Stimulated activated CD4-positive, alpha-beta T cell treated with anti-CD3 and anti-CD28 coated beads, Interleukin-12 subunit alpha, Interleukin-12 subunit beta, amount 100 ng/mL, for 48 hours (primary cell): ENCODE measurements at regions not wholly inside any gene's neighbourhood (a gene's known extent, or its start where the extent isn't known, plus 50 kb on each side); places are given as distances from the start of the nearest gene placed in this dataset.
"Not testable (repeated sequence)": the region's sequence is repeated elsewhere in the genome, so short reads cannot be mapped to it uniquely, and the experiment has no call there.

ENCODE experiments used
- DNase-seq, 3 donors: peaks; one replicate each; pipeline ENCODE4 v3.0.0-alpha.2; 2020; ENCODE audit warnings: low read depth in 2 of 3, low spot score in 1 of 3

GRCh38 chr2:53493210-53493609, 274.4 kb upstream of the CHAC2 start:
- no peak for DNase-seq

GRCh38 chr2:53490659-53491058, 276.9 kb upstream of the CHAC2 start:
- DNase-seq: no peak

GRCh38 chr2:53486185-53486899, 281.3 kb upstream of the CHAC2 start:
- DNase-seq: not testable (repeated sequence)

DNA sequence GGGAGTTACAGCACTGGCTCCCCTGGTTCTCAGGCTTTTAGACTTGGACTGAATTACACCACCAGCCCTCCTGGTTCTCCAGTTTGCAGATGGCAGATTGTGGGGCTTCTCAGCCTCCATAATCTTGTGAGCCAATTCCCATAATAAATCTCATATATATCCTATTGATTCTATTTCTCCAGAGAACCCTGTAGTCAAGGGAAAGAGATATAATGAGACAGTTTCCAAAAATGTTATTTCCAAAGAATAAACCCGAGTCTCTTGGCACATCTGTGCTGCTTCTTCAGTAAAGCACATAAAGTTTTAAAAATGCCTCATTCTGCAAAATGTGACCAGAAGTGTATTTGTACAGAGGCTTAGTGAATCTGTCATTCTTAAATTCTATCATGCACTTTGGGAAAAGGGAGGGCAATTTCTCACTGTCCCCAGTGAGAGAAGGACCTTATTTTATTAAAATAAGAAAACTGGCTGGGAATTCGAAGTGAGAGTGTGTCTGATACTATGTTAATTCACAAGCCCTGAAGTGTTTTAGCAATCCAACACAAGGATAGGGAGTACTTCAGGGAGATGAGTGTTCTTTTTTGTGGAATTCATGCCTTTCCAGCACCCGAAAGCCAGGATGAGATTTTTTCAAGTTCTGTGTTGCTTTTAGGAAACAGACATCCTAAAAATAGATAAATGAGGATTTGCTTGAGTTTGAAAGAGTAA, 282.4 kb upstream of the CHAC2 start:
- no peak for DNase-seq

DNA sequence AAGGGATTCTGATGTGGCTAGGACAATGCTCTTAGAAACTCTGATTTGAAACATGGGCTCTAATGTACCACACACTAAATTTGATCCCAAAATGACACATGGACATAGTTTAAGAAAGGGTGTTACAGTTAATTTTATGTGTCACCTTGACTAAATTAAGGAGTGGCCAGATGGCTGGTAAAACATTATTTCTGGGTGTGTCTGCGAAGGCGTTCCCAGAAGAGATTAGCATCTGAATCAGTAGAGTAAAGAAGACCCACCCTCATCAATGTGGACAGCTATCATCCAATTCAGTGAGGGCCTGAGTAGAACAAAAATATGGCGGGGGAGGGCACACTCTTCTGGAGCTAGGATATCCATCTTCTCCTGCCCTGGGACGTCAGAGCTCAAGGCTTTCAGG, 283.1 kb upstream of the CHAC2 start:
- no peak for DNase-seq

DNA sequence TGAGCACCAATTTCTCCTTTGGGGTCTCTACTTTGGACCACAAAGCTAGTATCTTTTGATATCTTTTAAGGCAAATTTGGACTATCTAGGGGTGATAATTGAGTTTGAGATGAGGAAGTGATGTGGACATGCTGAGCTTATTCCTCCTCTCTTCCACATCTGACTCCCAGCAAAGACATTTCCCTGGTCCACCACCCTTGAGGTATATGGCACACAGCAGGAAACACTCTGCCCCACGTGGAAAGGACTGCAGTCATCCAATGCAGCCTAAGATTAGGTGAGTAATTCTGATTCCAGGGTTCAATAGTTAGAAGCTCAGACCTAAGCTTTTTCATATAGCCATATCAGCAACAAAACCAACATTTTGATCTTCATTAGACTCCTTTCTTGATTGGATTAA, 290.1 kb upstream of the CHAC2 start:
- DNase-seq: no peak

DNA sequence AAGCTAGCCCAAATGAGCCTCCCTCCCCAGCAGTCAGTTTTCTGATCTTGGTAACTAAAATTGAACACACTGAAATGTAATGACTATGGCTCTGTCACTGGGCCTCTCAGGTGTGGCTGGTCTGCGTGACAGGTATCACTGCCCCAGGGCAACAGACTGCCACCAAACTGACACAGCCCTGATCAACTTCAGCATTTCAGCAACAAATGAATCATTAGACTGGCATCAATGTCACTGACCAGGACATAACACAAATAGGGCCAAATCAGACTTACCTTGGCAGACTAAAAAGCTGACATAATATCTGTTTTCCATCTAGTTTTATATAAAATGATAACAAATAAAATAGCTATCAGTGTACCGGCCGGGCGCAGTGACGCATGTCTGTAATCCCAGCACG, 290.8 kb upstream of the CHAC2 start:
- DNase-seq: no peak

DNA sequence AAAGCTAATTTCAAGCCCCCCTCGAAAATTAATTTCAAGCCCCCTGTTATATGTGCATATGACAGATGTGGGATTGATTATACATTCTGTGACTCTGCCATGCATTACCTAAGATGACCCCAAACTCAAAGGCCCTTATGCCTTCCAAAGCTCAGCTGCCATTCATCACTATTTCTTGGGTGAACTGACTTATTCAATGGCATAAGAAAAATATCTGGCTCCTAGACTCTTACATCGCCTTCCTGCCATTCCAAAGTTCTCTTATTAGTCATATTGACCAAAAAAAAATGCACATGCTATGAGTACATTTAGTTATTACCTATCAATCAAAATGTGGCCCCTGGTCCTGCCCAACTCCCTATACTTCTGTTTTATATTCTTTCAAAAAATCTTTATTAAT, 291.8 kb upstream of the CHAC2 start:
- no peak for DNase-seq

- DNase-seq: no peak
Measured at GRCh38 chr2:53475321-53475720, 292.3 kb upstream of the CHAC2 start.

DNA sequence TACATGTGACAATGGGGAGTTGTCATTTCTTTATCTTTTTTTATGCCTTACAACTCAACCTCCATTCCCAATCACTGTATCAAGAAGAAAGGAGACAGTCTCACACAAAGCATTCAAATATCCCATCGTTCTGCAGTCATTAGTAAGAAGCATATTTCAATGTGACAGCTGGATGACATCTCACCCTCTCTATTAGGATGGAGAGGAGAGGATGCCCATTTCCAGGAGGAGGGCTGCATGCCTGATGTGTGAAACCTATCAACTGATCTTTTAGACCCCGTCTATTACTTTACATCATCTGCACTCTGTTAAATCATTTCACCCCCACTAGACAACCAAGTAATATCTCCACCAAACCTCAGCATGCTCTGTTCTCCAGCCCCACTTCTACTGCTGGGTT, 292.7 kb upstream of the CHAC2 start:
- no peak for DNase-seq

- DNase-seq: no peak
Measured at GRCh38 chr2:53473775-53474311, 293.8 kb upstream of the CHAC2 start.

- no peak for DNase-seq
Measured at GRCh38 chr2:53473236-53473635, 294.4 kb upstream of the CHAC2 start.

GRCh38 chr2:53467467-53468180, 300.0 kb upstream of the CHAC2 start:
- no peak for DNase-seq

DNA sequence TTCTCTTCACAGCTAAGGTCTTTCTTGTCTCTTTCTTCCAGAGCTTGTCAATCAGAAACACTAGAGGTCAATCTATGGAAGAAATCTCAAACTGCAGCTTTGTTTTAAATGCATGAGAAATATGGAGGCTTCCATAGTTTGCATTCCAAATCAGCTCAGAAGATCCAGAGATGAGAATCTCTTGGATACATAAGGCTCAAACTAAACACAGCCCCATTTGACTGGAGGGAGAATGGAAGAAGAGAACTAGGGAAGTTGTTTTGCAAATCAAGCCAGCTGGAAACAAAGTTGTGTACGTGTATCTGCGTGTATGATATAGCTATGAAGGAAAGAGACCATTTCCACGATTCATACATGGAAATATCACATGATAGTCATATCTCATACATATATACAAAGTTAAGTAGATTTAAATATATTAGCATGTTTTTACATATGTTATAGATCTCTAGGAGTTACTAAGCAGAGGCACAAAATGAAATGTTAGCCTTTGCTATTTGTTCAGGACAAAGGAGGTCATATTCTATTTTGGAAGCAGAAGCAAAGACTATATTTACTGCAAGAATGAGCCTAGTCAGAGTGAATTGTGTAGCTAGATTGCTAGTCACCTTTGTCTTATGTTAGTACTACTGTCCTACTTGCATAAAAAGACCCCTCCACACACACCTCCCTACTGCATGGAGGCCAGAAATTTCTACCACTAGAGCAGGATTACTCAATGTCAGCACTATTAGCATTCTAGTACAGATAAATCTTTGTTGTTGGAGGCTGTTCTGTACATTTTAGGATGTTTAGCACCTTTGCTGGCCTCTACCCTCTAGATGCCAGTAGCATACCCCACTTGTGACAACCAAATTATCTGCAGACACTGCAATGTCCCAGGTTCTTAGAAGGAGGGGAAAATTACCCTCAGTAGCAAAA, 303.5 kb upstream of the CHAC2 start:
- no peak for DNase-seq

- DNase-seq: no peak
Measured at GRCh38 chr2:53460937-53461336, 306.7 kb upstream of the CHAC2 start.

- DNase-seq: no peak
Measured at GRCh38 chr2:53460347-53460746, 307.3 kb upstream of the CHAC2 start.

GRCh38 chr2:53455094-53455493, 312.5 kb upstream of the CHAC2 start:
- DNase-seq: no peak

GRCh38 chr2:53452957-53453748, 314.5 kb upstream of the CHAC2 start:
- DNase-seq: no peak

GRCh38 chr2:53452400-53452799, 315.2 kb upstream of the CHAC2 start:
- no peak for DNase-seq

- DNase-seq: no peak
Measured at GRCh38 chr2:53450923-53451322, 316.7 kb upstream of the CHAC2 start.
